ENCODE measurements at regions not wholly inside any gene's neighbourhood (a gene's known extent, or its start where the extent isn't known, plus 50 kb on each side); places are given as distances from the start of the nearest gene placed in this dataset.
"Not testable (repeated sequence)": the region's sequence is repeated elsewhere in the genome, so short reads cannot be mapped to it uniquely, and the experiment has no call there.

- in situ Hi-C loops (cut with HindIII; ENCODE audit: low pct_unique_long_range_greater_than_20kb, low sequenced_read_pairs) (no loop called here), intact Hi-C loops (cut with micrococcal nuclease; ENCODE audit: unreplicated experiment) (no loop called here)
- Histone ChIP-seq H3K9me3 (ENCODE audit: control insufficient read depth, insufficient read depth, low read depth, low read length) (no peaks in the 10 kb centered on the region), H3K4me1 (ENCODE audit: control insufficient read depth, insufficient read depth, low read length) (no peaks in the 10 kb centered on the region), H3K27ac (ENCODE audit: low read length) (no peak overlapping the region), H3K27me3 (ENCODE audit: control insufficient read depth, insufficient read depth, low read length) (peaks cover 3% of the 10 kb centered on the region; the same call in 1 of the 2 replicates), H3K36me3 (ENCODE audit: control insufficient read depth, insufficient read depth, low read length) (no peaks in the 10 kb centered on the region), H3K4me3 (ENCODE audit: low read depth in 2 of 2, low read length in 2 of 2) (no peak overlapping the region)
- TF ChIP-seq POLR2AphosphoS5 (IDR thresholded peaks at IDR 0.05; ENCODE audit: low read depth, low read length) (no peak), TCF7L2 (IDR thresholded peaks at IDR 0.05; ENCODE audit: low read depth, low read length) (no peak), REST (IDR thresholded peaks at IDR 0.05; ENCODE audit: insufficient read depth in 1 of 2, low read depth in 2 of 2, low read length in 1 of 2) (no peak), SIN3A (IDR thresholded peaks at IDR 0.05; ENCODE audit: borderline replicate concordance, insufficient read depth, low read depth, low read length) (no peak)
- TF ChIP-seq, protein P1, sequence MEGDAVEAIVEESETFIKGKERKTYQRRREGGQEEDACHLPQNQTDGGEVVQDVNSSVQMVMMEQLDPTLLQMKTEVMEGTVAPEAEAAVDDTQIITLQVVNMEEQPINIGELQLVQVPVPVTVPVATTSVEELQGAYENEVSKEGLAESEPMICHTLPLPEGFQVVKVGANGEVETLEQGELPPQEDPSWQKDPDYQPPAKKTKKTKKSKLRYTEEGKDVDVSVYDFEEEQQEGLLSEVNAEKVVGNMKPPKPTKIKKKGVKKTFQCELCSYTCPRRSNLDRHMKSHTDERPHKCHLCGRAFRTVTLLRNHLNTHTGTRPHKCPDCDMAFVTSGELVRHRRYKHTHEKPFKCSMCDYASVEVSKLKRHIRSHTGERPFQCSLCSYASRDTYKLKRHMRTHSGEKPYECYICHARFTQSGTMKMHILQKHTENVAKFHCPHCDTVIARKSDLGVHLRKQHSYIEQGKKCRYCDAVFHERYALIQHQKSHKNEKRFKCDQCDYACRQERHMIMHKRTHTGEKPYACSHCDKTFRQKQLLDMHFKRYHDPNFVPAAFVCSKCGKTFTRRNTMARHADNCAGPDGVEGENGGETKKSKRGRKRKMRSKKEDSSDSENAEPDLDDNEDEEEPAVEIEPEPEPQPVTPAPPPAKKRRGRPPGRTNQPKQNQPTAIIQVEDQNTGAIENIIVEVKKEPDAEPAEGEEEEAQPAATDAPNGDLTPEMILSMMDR (IDR thresholded peaks at IDR 0.05), result no peak
- BruUV-seq (replicated peaks), result no TSS peak
- CTCF ChIA-PET, result no interaction called here
- DNase-seq (ENCODE audit: low read depth, low spot score), result no peak
- no peak for ATAC-seq
- POLR2A ChIA-PET, result no interaction called here
Observed at GRCh38 chr12:95380997-95381786, 92.8 kb upstream of the METAP2 start.

GRCh38 chr12:95383920-95384319 is 90.0 kb upstream of the METAP2 start:
- H3K27me3 ChIP-seq (ENCODE audit: control insufficient read depth, insufficient read depth, low read length); H3K4me1 ChIP-seq (ENCODE audit: control insufficient read depth, insufficient read depth, low read length); BruUV-seq (replicated peaks); H3K27ac ChIP-seq (ENCODE audit: low read length); H3K9me3 ChIP-seq (ENCODE audit: control insufficient read depth, insufficient read depth, low read depth, low read length); ATAC-seq; H3K36me3 ChIP-seq (ENCODE audit: control insufficient read depth, insufficient read depth, low read length); DNase-seq (ENCODE audit: low read depth, low spot score); in situ Hi-C loops (cut with HindIII; ENCODE audit: low pct_unique_long_range_greater_than_20kb, low sequenced_read_pairs); intact Hi-C loops (cut with micrococcal nuclease; ENCODE audit: unreplicated experiment); H3K4me3 ChIP-seq (ENCODE audit: low read depth in 2 of 2, low read length in 2 of 2); CTCF ChIA-PET: not testable (repeated sequence)
- POLR2A ChIA-PET, result interaction anchor here (0.6 kb wide), 2 partner anchors 1238 to 1811 kb away, joined by 7 to 12 read pairs; no protein-coding TSS in a partner anchor

GRCh38 chr12:95384785-95385184 is 89.2 kb upstream of the METAP2 start:
- in situ Hi-C loops (cut with HindIII; ENCODE audit: low pct_unique_long_range_greater_than_20kb, low sequenced_read_pairs) (no loop called here), intact Hi-C loops (cut with micrococcal nuclease; ENCODE audit: unreplicated experiment) (no loop called here)
- CTCF ChIA-PET, result no interaction called here
- no peaks in the 10 kb centered on the region for H3K36me3 ChIP-seq (ENCODE audit: control insufficient read depth, insufficient read depth, low read length)
- DNase-seq (ENCODE audit: low read depth, low spot score), result no peak
- H3K4me1 ChIP-seq (ENCODE audit: control insufficient read depth, insufficient read depth, low read length), result no peaks in the 10 kb centered on the region
- H3K4me3 ChIP-seq (ENCODE audit: low read depth in 2 of 2, low read length in 2 of 2), result no peak overlapping the region
- no peak for TF ChIP-seq TCF7L2 (IDR thresholded peaks at IDR 0.05; ENCODE audit: low read depth, low read length)
- TF ChIP-seq REST (IDR thresholded peaks at IDR 0.05; ENCODE audit: insufficient read depth in 1 of 2, low read depth in 2 of 2, low read length in 1 of 2), result no peak
- TF ChIP-seq POLR2AphosphoS5 (IDR thresholded peaks at IDR 0.05; ENCODE audit: low read depth, low read length), result no peak
- TF ChIP-seq SIN3A (IDR thresholded peaks at IDR 0.05; ENCODE audit: borderline replicate concordance, insufficient read depth, low read depth, low read length), result no peak
- TF ChIP-seq, protein P1 (IDR thresholded peaks at IDR 0.05), result no peak
- no peak for ATAC-seq
- BruUV-seq (replicated peaks), result no TSS peak
- no peaks in the 10 kb centered on the region for H3K9me3 ChIP-seq (ENCODE audit: control insufficient read depth, insufficient read depth, low read depth, low read length)
- POLR2A ChIA-PET, result interaction anchor here (0.6 kb wide), 3 partner anchors 370 to 1811 kb away, joined by 3 to 12 read pairs (median 5); no protein-coding TSS in a partner anchor
- H3K27ac ChIP-seq (ENCODE audit: low read length), result no peak overlapping the region
- peaks cover 3% of the 10 kb centered on the region; the same call in 1 of the 2 replicates for H3K27me3 ChIP-seq (ENCODE audit: control insufficient read depth, insufficient read depth, low read length)

All from Panc1 (cell line).